ENCODE measurements at regions not wholly inside any gene's neighbourhood (a gene's known extent, or its start where the extent isn't known, plus 50 kb on each side); places are given as distances from the start of the nearest gene placed in this dataset.

DNA sequence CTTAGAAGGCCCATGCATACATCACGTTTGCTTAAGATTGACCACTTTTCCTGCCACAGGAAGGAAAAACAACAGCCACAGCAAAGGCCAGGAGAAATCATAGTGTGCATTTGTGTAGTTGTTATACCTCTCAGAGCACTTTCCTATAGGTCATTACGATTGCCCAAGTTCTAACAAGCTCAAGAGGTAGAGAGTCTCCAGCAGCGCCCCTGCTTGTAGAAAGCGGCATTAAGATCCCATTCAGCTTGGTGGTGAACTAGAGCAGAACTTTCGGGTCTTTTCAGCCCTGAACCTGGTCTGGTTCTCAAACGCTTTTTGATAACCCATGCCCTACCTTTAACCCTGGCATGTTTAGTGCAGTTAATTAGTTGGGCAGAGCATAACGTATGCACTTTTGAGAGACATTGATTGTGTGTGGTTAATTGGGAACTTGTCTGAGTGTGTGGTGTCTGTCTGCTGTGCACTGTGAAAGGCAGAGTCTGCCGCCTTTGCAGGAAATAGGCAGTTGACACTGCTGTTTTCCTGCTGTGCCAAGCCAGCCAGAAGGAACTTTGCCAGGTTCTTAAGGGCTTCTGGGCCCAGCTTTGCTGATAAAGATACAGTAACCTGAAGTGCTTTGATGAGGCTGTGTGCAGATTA lies 109.9 kb upstream of the CLMP start:
- H3K4me1 ChIP-seq = peaks cover 17% of the 10 kb centered on the region; the same call in 2 of the 3 replicates
- no peaks in the 10 kb centered on the region for H3K9me3 ChIP-seq
- ChIA-PET POLR2A (no interaction called here), CTCF (interaction anchor here (1.2 kb wide), 1 partner anchor 52 kb away, joined by 3 read pairs; no protein-coding TSS in a partner anchor)
- ATAC-seq (no peak), FAIRE-seq (no peak), DNase-seq (ENCODE audit: low read depth in 1 of 2, low spot score in 1 of 2) (no peak)
- H3K4me3 ChIP-seq = no peak overlapping the region
- WGBS (ENCODE audit: missing lambda C conversion rate) = 79% methylated on average over 8 of the region's 8 CpGs
- TF ChIP-seq, protein P1, sequence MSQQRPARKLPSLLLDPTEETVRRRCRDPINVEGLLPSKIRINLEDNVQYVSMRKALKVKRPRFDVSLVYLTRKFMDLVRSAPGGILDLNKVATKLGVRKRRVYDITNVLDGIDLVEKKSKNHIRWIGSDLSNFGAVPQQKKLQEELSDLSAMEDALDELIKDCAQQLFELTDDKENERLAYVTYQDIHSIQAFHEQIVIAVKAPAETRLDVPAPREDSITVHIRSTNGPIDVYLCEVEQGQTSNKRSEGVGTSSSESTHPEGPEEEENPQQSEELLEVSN (IDR thresholded peaks at IDR 0.05; ENCODE audit: borderline replicate concordance, low read depth) = no peak
- TF ChIP-seq CBX2 (IDR thresholded peaks at IDR 0.05; ENCODE audit: borderline replicate concordance, low read depth) (no peak), JUN (IDR thresholded peaks at IDR 0.05) (no peak), SREBF2 (IDR thresholded peaks at IDR 0.05) (no peak), HDAC2 (IDR thresholded peaks at IDR 0.05) (no peak), RARB (CRISPR knock-in tag; IDR thresholded peaks at IDR 0.05) (no peak), ZC3H11A (IDR thresholded peaks at IDR 0.05) (no peak), KDM1A (IDR thresholded peaks at IDR 0.05; ENCODE audit: low read depth) (no peak), PHF8 (IDR thresholded peaks at IDR 0.05; ENCODE audit: borderline replicate concordance, low read depth) (no peak), NR3C1 (IDR thresholded peaks at IDR 0.05) (no peak), TP53 (CRISPR knock-in tag; IDR thresholded peaks at IDR 0.05) (no peak), EP300 (IDR thresholded peaks at IDR 0.05) (no peak)
- TF ChIP-seq, protein P2, sequence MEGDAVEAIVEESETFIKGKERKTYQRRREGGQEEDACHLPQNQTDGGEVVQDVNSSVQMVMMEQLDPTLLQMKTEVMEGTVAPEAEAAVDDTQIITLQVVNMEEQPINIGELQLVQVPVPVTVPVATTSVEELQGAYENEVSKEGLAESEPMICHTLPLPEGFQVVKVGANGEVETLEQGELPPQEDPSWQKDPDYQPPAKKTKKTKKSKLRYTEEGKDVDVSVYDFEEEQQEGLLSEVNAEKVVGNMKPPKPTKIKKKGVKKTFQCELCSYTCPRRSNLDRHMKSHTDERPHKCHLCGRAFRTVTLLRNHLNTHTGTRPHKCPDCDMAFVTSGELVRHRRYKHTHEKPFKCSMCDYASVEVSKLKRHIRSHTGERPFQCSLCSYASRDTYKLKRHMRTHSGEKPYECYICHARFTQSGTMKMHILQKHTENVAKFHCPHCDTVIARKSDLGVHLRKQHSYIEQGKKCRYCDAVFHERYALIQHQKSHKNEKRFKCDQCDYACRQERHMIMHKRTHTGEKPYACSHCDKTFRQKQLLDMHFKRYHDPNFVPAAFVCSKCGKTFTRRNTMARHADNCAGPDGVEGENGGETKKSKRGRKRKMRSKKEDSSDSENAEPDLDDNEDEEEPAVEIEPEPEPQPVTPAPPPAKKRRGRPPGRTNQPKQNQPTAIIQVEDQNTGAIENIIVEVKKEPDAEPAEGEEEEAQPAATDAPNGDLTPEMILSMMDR (IDR thresholded peaks at IDR 0.05) = no peak
- TF ChIP-seq, protein P3, sequence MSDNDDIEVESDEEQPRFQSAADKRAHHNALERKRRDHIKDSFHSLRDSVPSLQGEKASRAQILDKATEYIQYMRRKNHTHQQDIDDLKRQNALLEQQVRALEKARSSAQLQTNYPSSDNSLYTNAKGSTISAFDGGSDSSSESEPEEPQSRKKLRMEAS (IDR thresholded peaks at IDR 0.05) = no peak
- no peak overlapping the region for H3K4me2 ChIP-seq
- H3K27ac ChIP-seq = no peak overlapping the region

DNA sequence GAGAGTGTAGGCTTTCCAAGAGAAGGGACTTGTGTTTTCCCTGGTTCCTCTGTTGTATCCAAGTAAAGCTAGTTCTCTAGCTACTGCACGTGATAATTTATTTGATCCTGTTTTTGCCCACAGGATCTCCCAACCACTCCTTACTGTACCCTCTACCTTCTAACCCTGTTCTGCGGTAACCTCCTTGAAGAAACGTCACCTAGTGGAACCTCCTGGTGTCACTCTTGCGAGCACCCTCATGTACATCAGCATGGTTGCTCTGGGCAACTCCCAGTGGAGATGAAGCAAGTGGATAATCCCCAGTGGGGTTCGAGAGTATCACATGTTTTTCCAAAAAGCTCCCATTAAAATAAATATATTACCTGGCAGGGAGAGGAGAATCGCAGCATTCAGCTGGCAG lies 108.9 kb upstream of the CLMP start:
- Histone ChIP-seq H3K4me3 (no peak overlapping the region), H3K4me2 (no peak overlapping the region), H3K9me3 (no peaks in the 10 kb centered on the region), H3K27ac (no peak overlapping the region), H3K4me1 (peaks cover 17% of the 10 kb centered on the region; the same call in 2 of the 3 replicates)
- POLR2A ChIA-PET = no interaction called here
- TF ChIP-seq, protein P4, sequence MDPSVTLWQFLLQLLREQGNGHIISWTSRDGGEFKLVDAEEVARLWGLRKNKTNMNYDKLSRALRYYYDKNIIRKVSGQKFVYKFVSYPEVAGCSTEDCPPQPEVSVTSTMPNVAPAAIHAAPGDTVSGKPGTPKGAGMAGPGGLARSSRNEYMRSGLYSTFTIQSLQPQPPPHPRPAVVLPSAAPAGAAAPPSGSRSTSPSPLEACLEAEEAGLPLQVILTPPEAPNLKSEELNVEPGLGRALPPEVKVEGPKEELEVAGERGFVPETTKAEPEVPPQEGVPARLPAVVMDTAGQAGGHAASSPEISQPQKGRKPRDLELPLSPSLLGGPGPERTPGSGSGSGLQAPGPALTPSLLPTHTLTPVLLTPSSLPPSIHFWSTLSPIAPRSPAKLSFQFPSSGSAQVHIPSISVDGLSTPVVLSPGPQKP (IDR thresholded peaks at IDR 0.05; ENCODE audit: low read depth, low read length) = no peak
- TF ChIP-seq JUNB (IDR thresholded peaks at IDR 0.05) = no peak
- no peak for TF ChIP-seq FOSB (CRISPR knock-in tag; IDR thresholded peaks at IDR 0.05)
- TF ChIP-seq, protein P5, sequence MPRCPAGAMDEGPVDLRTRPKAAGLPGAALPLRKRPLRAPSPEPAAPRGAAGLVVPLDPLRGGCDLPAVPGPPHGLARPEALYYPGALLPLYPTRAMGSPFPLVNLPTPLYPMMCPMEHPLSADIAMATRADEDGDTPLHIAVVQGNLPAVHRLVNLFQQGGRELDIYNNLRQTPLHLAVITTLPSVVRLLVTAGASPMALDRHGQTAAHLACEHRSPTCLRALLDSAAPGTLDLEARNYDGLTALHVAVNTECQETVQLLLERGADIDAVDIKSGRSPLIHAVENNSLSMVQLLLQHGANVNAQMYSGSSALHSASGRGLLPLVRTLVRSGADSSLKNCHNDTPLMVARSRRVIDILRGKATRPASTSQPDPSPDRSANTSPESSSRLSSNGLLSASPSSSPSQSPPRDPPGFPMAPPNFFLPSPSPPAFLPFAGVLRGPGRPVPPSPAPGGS (IDR thresholded peaks at IDR 0.05) = no peak
- 76% methylated on average over 6 of the region's 6 CpGs for WGBS (ENCODE audit: missing lambda C conversion rate)
- ATAC-seq (peak in 1 of 2 experiments; percentile 44; a peak in 2 of 6 replicates), DNase-seq (ENCODE audit: low read depth in 1 of 2, low spot score in 1 of 2) (peak in 1 of 2 experiments; percentile 5), FAIRE-seq (no peak)
- CTCF ChIA-PET = interaction anchor here (0.8 to 1.4 kb wide), 5 partner anchors 12 to 219 kb away, joined by 3 to 6 read pairs (median 3); no protein-coding TSS in a partner anchor

DNA sequence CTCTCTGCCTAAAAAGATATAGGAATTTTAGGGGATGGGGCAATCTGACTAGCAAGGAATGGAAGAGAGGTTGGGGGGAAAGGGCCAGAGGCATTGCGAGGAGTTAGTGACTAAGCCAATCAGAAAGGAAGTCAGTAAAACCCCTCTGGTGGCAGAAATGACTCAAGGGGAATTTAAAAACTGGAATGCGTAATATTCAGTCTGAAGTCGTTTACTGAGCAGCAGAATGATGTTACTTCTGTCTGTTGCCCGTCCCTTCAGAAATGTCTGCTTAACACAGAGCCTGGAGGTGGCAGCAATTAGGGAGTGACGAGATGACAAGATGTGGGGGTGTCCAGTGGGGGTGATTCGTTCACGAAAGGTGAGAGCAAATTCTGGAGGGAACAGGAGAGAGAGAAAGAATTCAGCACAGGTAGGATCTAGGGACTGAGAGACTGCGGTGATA lies 107.7 kb upstream of the CLMP start:
- Histone ChIP-seq H3K9me3 (no peaks in the 10 kb centered on the region), H3K27ac (no peak overlapping the region), H3K4me1 (peaks cover 17% of the 10 kb centered on the region; the same call in 2 of the 3 replicates), H3K4me2 (no peak overlapping the region), H3K4me3 (no peak overlapping the region)
- WGBS (ENCODE audit: missing lambda C conversion rate) = 61% methylated on average over 8 of the region's 8 CpGs
- peak in 1 of 2 experiments; percentile 47; a peak in 3 of 6 replicates for ATAC-seq
- no peak for FAIRE-seq
- DNase-seq (ENCODE audit: low read depth in 1 of 2, low spot score in 1 of 2) = peak in 1 of 2 experiments; percentile 14
- CTCF ChIA-PET = interaction anchor here (1.3 to 2.7 kb wide), 7 partner anchors 10 to 176 kb away, joined by 3 to 15 read pairs (median 3); no protein-coding TSS in a partner anchor
- TF ChIP-seq, protein P6, sequence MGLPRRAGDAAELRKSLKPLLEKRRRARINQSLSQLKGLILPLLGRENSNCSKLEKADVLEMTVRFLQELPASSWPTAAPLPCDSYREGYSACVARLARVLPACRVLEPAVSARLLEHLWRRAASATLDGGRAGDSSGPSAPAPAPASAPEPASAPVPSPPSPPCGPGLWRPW (IDR thresholded peaks at IDR 0.05) = no peak
- TF ChIP-seq JUNB (IDR thresholded peaks at IDR 0.05) (no peak), EHF (CRISPR knock-in tag; IDR thresholded peaks at IDR 0.05) (no peak)
- POLR2A ChIA-PET = no interaction called here
